ENCODE measurements at regions not wholly inside any gene's neighbourhood (a gene's known extent, or its start where the extent isn't known, plus 50 kb on each side); places are given as distances from the start of the nearest gene placed in this dataset.

- Histone ChIP-seq H3K4me1 (ENCODE audit: control insufficient read depth in 2 of 3, insufficient read depth in 2 of 3, low read depth in 1 of 3, low read length in 3 of 3) (peaks cover 3 to 12% (median 6%) of the 10 kb centered on the region in 3 donors), H3K9ac (ENCODE audit: low read length in 3 of 3) (no peak overlapping the region), H3K27ac (ENCODE audit: low read depth in 2 of 2, low read length in 2 of 2) (no peak overlapping the region), H3K9me3 (ENCODE audit: control insufficient read depth in 2 of 3, insufficient read depth in 1 of 3, low read length in 3 of 3) (peaks cover 0 to 8% (median 0%) of the 10 kb centered on the region in 3 donors), H3K4me3 (ENCODE audit: low read length in 3 of 3) (no peak overlapping the region), H3K27me3 (ENCODE audit: control insufficient read depth, insufficient read depth, low read length) (no peaks in the 10 kb centered on the region), H3K36me3 (ENCODE audit: control insufficient read depth in 2 of 3, insufficient read depth in 3 of 3, low read length in 3 of 3) (no peaks in the 10 kb centered on the region)
- peak in 1 of 5 donors; percentile 29 for DNase-seq
- intact Hi-C loops (cut with DNase I) = no loop called here
- TF ChIP-seq, protein P1, sequence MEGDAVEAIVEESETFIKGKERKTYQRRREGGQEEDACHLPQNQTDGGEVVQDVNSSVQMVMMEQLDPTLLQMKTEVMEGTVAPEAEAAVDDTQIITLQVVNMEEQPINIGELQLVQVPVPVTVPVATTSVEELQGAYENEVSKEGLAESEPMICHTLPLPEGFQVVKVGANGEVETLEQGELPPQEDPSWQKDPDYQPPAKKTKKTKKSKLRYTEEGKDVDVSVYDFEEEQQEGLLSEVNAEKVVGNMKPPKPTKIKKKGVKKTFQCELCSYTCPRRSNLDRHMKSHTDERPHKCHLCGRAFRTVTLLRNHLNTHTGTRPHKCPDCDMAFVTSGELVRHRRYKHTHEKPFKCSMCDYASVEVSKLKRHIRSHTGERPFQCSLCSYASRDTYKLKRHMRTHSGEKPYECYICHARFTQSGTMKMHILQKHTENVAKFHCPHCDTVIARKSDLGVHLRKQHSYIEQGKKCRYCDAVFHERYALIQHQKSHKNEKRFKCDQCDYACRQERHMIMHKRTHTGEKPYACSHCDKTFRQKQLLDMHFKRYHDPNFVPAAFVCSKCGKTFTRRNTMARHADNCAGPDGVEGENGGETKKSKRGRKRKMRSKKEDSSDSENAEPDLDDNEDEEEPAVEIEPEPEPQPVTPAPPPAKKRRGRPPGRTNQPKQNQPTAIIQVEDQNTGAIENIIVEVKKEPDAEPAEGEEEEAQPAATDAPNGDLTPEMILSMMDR (IDR thresholded peaks at IDR 0.05; ENCODE audit: borderline replicate concordance, extremely low read depth, insufficient read depth) = no peak
- FAIRE-seq = no peak
Observed at GRCh38 chr7:155914341-155914740, 102.1 kb upstream of the SHH start.

DNA sequence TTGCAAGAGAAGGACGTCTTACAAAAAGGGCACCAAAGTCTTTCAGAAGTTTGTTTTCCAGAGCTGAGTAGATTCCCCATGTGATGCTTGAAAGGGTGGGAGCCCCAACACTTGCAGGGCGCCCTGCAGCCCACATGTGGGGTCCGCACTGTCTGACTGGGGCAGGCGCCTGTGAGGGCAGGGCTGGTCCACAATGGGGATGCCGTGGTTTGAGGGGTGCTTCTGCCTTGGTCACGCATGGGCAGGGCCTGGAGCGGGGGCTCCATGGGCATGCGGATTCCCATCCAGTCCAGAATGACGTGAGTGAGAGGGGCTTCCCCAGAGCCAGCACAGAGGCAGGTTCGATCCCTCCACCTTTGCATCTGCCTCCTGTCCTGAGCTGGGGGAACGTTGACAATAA, 101.5 kb upstream of the SHH start:
- Histone ChIP-seq H3K9ac (ENCODE audit: low read length in 3 of 3) (no peak overlapping the region), H3K9me3 (ENCODE audit: control insufficient read depth in 2 of 3, insufficient read depth in 1 of 3, low read length in 3 of 3) (peaks cover 0 to 8% (median 0%) of the 10 kb centered on the region in 3 donors), H3K36me3 (ENCODE audit: control insufficient read depth in 2 of 3, insufficient read depth in 3 of 3, low read length in 3 of 3) (no peaks in the 10 kb centered on the region), H3K4me3 (ENCODE audit: low read length in 3 of 3) (no peak overlapping the region), H3K27ac (ENCODE audit: low read depth in 2 of 2, low read length in 2 of 2) (no peak overlapping the region), H3K4me1 (ENCODE audit: control insufficient read depth in 2 of 3, insufficient read depth in 2 of 3, low read depth in 1 of 3, low read length in 3 of 3) (peaks cover 2 to 7% (median 4%) of the 10 kb centered on the region in 3 donors), H3K27me3 (ENCODE audit: control insufficient read depth, insufficient read depth, low read length) (no peaks in the 10 kb centered on the region)
- FAIRE-seq (no peak), DNase-seq (peak in 1 of 5 donors; percentile 39)
- TF ChIP-seq, protein P1 (IDR thresholded peaks at IDR 0.05; ENCODE audit: borderline replicate concordance, extremely low read depth, insufficient read depth) = no peak
- intact Hi-C loops (cut with DNase I) = no loop called here

- Histone ChIP-seq H3K4me1 (ENCODE audit: control insufficient read depth in 2 of 3, insufficient read depth in 2 of 3, low read depth in 1 of 3, low read length in 3 of 3) (peaks cover 0 to 3% (median under 1%) of the 10 kb centered on the region in 3 donors), H3K36me3 (ENCODE audit: control insufficient read depth in 2 of 3, insufficient read depth in 3 of 3, low read length in 3 of 3) (no peaks in the 10 kb centered on the region), H3K9ac (ENCODE audit: low read length in 3 of 3) (no peak overlapping the region), H3K27me3 (ENCODE audit: control insufficient read depth, insufficient read depth, low read length) (no peaks in the 10 kb centered on the region), H3K4me3 (ENCODE audit: low read length in 3 of 3) (no peak overlapping the region), H3K9me3 (ENCODE audit: control insufficient read depth in 2 of 3, insufficient read depth in 1 of 3, low read length in 3 of 3) (peaks cover 0 to 8% (median 0%) of the 10 kb centered on the region in 3 donors), H3K27ac (ENCODE audit: low read depth in 2 of 2, low read length in 2 of 2) (no peak overlapping the region)
- no peak for FAIRE-seq
- DNase-seq = peak in 2 of 5 donors; percentile 45 to 74
- intact Hi-C loops (cut with DNase I) = no loop called here
- TF ChIP-seq, protein P1 (IDR thresholded peaks at IDR 0.05; ENCODE audit: borderline replicate concordance, extremely low read depth, insufficient read depth) = no peak
Observed at GRCh38 chr7:155913291-155913690, 101.0 kb upstream of the SHH start.

Measured in kidney (tissue), 13 donors.